Hematopoietic multipotent progenitor cell (in vitro differentiated cells): ENCODE measurements at regions not wholly inside any gene's neighbourhood (a gene's known extent, or its start where the extent isn't known, plus 50 kb on each side); places are given as distances from the start of the nearest gene placed in this dataset.
"Not testable (repeated sequence)": the region's sequence is repeated elsewhere in the genome, so short reads cannot be mapped to it uniquely, and the experiment has no call there.

Experiments used
- DNase-seq, 3 donors: peaks; one replicate each; pipeline ENCODE4 v3.0.0-alpha.2; 2011 to 2015; ENCODE audit warnings: low read depth in 2 of 3, low spot score in 2 of 3

- not testable (repeated sequence) for DNase-seq
These were observed 242.8 kb downstream of the TMEM121 start for GRCh38 chr14:105769061-105769730.

DNA sequence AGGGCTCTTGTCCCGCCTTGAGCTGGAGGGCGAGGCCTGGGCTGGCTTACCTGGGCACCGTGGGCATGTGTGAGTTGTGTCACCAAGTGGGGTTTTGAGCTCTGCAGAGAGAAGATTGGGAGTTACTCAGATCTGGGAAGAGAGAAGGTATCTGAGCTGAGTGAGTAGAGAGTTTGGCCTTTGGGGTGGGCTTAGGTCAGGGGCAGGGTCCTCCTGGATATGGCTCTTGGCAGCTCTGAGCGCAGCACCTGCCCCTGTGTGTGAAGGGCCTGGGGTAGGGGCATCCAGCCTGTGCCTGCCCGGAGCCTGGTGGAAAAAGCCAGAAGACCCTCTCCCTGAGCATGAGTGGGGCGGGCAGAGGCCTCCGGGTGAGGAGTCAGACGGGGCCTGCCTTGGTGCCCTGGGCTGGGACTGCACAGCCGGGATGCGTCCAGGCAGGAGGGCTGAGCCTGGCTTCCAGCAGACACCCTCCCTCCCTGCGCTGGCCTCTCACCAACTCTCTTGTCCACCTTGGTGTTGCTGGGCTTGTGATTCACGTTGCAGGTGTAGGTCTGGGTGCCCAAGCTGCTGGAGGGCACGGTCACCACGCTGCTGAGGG is 244.3 kb downstream of the TMEM121 start:
- DNase-seq: not testable (repeated sequence)

GRCh38 chr14:105771261-105772226 is 245.2 kb downstream of the TMEM121 start:
- not testable (repeated sequence) for DNase-seq

DNA sequence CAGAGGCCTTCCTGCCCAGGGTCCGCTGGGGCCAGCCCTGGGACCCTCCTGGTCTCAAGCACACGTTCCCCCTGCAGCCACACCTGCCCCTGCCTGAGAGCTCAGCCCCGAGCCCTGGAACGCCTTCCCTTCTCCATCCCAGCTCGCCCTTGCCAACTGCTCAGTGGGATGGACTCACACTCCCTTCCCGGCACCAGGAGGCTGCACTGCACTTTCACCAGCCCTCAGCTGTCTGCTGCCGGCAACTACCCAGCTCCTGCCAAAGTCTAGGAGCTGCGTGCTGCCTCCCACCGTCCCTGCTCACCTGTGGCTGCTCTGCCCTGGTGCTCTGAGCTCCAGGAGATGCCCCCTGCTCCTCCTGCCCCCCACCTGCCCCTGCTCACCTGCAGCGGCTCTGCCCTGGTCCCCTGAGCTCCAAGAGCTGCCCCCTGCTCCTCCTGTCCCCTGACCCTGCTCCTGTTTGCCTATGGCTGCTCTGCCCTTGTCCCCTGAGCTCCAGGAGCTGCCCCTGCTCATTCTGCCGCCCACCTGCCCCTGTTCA is 246.4 kb downstream of the TMEM121 start:
- DNase-seq: not testable (repeated sequence)

DNA sequence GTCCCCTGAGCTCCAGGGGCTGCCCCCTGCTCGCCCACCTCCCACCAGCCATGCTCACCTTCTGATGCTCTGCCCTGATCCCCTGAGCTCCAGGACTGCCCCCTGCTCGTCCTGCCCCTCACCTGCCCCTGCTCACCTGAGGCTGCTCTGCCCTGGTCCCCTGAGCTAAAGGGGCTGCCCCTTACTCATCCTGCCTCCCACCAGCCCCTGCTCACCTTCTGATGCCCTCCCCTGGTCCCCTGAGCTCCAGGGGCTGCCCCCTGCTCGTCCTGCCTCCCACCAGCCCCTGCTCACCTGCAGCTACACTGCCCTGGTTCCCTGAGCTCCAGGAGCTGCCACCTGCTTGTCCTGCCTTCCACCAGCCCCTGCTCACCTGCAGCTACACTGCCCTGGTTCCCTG is 247.2 kb downstream of the TMEM121 start:
- no peak for DNase-seq

- no peak for DNase-seq
These were observed 247.6 kb downstream of the TMEM121 start for GRCh38 chr14:105774001-105774400.

- not testable (repeated sequence) for DNase-seq
These were observed 248.4 kb downstream of the TMEM121 start for GRCh38 chr14:105774585-105775348.

GRCh38 chr14:105775349-105775923 is 249.1 kb downstream of the TMEM121 start:
- peak in 2 of 3 donors; percentile 14 to 40 for DNase-seq

DNA sequence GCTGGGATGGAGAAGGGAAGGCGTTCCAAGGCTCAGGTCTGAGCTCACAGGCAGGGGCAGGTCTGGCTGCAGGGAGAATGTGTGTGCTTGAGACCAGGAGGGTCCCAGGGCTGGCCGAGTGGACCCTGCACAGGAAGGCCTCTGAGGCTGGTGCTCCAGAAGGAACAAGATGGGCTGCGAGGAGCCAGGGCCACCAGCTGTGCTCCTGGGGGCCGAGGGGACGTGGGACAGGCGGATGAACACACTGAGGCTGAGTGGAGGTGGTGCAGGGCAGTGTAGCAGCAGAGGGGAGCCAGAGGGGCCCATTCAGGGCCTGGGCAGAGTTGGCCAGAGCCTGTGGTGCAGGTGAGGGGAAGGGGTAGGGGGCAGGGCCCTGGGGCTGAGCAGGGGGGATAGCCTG is 249.7 kb downstream of the TMEM121 start:
- not testable (repeated sequence) for DNase-seq

DNA sequence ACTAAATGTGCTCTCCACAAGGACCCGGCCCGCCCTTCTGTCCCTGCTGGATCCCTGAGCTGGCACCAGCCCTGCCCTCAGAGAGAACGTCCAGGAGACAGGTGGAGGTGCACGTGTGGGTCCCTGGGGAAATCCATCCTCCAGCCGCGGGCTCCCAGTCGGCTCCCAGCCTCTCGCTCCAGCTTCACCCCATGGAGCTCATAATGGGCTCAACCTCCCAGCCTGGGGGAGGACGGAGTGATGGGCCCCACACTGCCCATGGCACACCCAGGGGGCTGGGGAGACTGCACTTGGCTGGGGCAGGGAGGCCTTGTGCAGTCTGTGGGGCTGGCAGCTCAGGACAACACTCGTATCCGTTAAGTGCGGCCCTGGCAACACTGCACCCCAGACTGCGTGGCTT is 250.5 kb downstream of the TMEM121 start:
- DNase-seq: no peak

DNA sequence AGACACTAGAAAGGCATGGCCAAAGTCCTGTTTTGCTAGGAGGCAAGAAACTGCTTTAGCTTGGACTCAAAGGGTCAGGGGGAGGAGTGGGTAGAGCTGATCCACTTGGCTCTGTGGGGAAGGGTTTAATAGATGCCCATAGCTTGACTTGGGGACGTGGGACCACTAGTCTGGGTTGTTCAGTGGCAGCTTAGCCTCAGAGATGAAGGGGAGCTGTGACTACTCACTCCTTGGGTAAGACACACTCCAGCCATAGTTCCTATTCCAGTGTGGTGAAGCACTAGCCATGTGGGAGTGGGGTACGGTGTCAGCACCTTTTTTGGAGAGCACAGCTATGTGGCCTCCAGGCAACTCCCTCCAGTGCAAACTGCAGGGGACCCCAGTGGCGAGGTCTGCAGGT is 257.3 kb downstream of the TMEM121 start:
- DNase-seq: no peak

DNA sequence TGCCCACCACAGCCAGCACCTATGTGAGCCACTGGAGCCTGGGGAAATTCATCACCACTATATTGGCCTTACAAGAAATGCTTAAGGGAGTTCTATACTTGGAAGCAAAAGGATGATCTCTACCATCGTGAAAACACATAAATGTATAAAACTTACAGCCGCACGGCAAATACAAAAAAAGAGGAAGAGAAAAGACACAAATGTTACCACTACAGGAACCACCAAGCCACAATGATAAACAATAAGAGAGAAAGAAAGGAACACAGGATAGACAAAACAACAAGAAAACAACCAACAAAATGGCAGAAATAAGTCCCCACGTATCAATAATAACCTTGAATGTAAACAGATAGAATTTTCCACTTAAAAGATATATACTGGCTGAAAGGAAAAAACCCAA is 267.5 kb downstream of the TMEM121 start:
- DNase-seq: peak in 1 of 3 donors; percentile 47

- DNase-seq: no peak
These were observed 271.2 kb downstream of the TMEM121 start for GRCh38 chr14:105797546-105797945.

DNA sequence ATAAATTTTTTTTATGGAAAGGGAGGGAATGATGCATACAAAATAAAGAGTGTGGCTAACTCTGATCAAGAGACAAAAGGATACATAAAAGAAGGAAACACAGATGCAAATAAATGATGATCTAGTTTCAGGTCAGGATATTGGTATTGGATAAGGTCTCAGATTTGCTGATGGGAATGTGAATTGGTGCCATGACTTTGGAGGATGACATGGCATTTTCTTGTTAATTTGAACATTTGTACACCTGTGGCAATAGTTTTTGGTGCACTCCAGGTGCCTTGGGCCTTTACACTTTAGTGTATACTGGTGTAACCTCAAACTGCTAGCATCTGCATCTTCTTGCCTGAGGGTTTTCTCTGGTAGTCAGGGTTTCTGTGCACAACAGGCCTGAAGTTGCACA is 279.3 kb downstream of the TMEM121 start:
- no peak for DNase-seq

- DNase-seq: no peak
These were observed 280.2 kb downstream of the TMEM121 start for GRCh38 chr14:105806568-105806967.

DNA sequence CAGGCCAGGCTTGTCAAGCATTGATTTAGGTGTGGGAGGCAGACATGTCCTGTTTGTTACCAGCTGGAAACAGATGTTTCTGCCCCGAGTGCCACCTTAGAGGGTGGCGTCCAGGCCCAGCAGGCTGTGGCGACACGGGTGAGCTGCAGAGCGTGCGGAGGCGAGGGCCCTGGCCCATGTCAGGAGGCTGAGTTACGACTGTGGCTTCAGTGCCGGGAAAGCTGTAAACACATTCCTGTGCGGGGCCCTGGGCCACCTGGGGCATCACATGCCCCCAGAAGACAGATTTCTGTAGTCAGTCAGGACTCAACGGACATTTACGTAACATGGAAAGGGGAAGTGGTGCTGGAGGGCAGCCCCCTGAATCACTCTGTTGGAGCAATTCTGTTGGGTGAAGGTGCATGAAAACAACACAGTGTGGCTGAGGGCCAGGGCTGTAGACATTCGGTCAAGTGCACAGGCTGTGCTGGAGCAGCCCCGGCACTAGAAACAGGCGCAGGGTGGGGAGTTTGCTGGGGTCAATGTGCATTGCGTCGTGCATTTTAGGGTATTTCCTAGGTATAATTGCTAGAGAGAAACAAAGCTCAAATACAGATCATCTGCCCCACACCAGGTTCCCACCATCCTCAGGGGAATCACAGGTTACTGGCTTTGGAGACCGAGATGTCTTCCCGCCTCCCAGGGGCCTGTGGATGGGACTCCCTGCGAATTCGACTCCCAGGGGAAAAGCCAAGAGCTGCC is 291.8 kb downstream of the TMEM121 start:
- peak in 2 of 3 donors; percentile 96 to 99 for DNase-seq

DNA sequence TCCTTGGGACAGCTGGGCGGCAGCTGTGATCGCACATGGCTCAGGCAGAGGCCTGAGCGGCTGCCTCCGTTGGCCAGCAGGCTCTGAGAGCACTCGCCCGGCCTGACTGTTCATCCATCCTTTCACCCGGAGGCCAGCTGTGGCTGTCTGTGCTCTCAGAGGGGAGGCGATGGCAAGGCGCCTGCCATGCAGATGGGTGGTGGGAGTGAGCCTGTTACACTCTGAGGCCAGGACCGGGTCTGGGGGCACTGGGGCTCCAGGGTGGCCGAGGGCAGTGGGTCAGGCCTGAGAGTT is 292.3 kb downstream of the TMEM121 start:
- no peak for DNase-seq

- no peak for DNase-seq
These were observed 303.8 kb downstream of the TMEM121 start for GRCh38 chr14:105830171-105830570.

DNA sequence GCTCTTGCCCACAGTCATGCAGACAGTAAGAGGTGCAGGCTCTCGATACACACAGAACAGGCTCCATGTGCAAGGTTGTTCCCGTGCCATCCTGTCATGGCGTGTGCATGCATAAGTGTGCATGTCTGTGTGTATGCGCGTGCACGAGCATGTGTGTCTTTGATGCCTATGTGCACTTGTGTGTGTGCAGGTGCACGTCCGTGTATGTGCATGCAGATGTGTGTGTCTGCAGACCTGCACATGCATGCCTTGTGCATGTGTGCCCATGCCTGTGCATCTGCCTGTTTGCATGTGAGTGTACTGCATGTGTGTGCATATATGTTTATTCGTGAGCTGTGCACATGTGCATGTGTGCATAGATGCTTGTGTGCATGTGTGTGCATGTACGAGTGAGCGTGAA is 309.8 kb downstream of the TMEM121 start:
- DNase-seq: no peak

DNA sequence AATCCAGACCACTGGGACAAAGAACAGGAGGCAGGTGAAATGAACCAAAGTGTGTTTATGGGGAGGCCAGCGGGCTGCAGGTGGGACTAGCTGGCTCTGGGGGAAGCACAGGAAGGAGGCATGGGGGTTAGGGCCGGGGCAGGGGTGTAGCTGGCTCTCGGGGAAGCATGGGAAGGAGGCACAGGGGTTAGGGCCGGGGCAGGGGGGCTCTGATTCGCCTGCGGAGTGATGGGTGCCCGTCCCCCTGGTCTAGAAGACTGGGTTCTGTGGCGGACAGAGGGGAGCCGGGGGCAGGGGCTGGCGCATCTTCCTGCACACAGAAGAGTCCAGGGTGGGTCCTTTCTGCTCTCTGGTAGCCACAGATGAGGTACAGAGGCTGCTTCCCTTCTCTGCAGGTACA is 310.3 kb downstream of the TMEM121 start:
- DNase-seq: no peak
